PC-9 (cell line): ENCODE measurements at regions not wholly inside any gene's neighbourhood (a gene's known extent, or its start where the extent isn't known, plus 50 kb on each side); places are given as distances from the start of the nearest gene placed in this dataset.

Experiments
- EZH2 ChIP-seq: fragments of 200-600 bp; sonication (generic); IDR thresholded peaks from 2 replicates; pipeline ENCODE4 v1.8.0; 2017; ENCODE audit warnings: antibody characterized with exemption, low read depth
- TF ChIP-seq, protein P1 (sequence below): fragments of 200-600 bp; sonication (generic); conservative IDR thresholded peaks from 2 replicates; pipeline ENCODE4 v1.6.1; 2017; ENCODE audit warnings: mixed run types, antibody characterized with exemption, mild to moderate bottlenecking, moderate library complexity

DNA sequence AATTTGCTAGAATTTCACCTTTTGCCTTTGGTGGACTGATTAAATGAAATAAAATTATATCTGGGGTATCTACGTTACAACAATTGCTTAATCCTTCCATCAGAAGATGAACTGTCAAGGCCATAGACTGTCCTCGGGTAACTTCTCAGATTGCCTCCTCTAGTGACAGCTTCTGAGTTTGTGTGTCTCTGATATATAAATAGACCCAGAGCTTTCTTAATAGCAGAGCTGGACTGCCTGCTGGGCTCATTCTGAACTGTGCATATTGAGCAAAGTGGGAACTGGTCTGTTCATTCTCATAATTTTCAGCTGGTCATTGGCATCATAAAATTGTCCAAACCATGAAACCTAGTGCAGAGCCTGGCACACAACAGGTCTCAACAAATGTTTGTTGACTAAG, 99.1 kb upstream of the GRAMD1B start:
- TF ChIP-seq, protein P1, sequence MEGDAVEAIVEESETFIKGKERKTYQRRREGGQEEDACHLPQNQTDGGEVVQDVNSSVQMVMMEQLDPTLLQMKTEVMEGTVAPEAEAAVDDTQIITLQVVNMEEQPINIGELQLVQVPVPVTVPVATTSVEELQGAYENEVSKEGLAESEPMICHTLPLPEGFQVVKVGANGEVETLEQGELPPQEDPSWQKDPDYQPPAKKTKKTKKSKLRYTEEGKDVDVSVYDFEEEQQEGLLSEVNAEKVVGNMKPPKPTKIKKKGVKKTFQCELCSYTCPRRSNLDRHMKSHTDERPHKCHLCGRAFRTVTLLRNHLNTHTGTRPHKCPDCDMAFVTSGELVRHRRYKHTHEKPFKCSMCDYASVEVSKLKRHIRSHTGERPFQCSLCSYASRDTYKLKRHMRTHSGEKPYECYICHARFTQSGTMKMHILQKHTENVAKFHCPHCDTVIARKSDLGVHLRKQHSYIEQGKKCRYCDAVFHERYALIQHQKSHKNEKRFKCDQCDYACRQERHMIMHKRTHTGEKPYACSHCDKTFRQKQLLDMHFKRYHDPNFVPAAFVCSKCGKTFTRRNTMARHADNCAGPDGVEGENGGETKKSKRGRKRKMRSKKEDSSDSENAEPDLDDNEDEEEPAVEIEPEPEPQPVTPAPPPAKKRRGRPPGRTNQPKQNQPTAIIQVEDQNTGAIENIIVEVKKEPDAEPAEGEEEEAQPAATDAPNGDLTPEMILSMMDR = no peak
- no peak for TF ChIP-seq EZH2
